ENCODE measurements at regions not wholly inside any gene's neighbourhood (a gene's known extent, or its start where the extent isn't known, plus 50 kb on each side); places are given as distances from the start of the nearest gene placed in this dataset.

DNA sequence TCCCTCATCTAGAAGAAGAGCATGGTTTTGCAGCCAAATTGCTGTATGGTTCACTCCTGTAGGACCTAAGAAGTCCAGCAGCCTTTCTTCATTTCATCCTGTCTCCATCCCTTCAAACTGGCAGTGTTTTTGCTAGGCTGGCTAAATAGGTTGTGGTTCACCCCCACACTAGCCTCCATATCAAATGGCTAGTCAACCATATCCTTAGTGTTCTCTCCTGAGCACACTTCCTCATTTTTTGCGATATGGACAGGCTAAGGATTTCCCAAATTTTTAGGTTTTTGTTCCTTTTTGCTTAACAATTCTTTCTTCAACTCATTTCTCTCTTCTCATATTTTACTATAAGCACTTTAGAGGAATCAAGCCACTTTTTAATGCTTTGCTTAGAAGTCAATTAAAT is 98.8 kb upstream of the NOCT start:
- ATAC-seq (replicated peaks; ENCODE audit: extremely low read depth, poor library complexity, severe bottlenecking) (no peak), DNase-seq (ENCODE audit: low spot score in 2 of 2) (no peak)
- Mint-ChIP-seq H3K36me3 (ENCODE audit: insufficient read depth) (peaks cover 1% of the 10 kb centered on the region), H3K27me3 (peaks cover 21% of the 10 kb centered on the region), H3K9me3 (no peaks in the 10 kb centered on the region), H3K4me3 (no peak overlapping the region), H3K27ac (ENCODE audit: low read depth) (no peak overlapping the region), H3K4me1 (peaks cover 6% of the 10 kb centered on the region)

DNA sequence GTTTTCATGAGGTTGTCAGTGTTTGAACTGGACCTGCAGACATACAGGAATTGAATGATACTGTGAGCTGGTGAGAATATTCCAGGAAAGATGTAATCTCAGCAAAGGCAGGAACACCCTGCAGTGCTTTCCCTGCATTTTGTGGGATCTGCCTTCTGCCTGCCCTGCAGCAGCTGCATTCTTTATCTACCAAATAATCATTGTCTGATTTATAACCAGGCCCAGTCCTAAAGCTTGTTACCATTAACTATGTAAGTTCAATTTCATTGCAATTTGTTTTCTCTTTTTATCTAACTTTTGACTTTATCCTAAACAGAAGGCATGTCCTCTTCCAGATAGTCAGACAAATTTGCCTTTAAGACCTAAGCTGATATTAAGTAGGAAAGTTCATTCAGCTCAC is 99.8 kb upstream of the NOCT start:
- Mint-ChIP-seq H3K4me1 (peaks cover 6% of the 10 kb centered on the region), H3K27me3 (peaks cover 21% of the 10 kb centered on the region), H3K36me3 (ENCODE audit: insufficient read depth) (peaks cover 1% of the 10 kb centered on the region), H3K4me3 (no peak overlapping the region), H3K27ac (ENCODE audit: low read depth) (no peak overlapping the region), H3K9me3 (no peaks in the 10 kb centered on the region)
- DNase-seq (ENCODE audit: low spot score in 2 of 2) = no peak
- no peak for ATAC-seq (replicated peaks; ENCODE audit: extremely low read depth, poor library complexity, severe bottlenecking)

DNA sequence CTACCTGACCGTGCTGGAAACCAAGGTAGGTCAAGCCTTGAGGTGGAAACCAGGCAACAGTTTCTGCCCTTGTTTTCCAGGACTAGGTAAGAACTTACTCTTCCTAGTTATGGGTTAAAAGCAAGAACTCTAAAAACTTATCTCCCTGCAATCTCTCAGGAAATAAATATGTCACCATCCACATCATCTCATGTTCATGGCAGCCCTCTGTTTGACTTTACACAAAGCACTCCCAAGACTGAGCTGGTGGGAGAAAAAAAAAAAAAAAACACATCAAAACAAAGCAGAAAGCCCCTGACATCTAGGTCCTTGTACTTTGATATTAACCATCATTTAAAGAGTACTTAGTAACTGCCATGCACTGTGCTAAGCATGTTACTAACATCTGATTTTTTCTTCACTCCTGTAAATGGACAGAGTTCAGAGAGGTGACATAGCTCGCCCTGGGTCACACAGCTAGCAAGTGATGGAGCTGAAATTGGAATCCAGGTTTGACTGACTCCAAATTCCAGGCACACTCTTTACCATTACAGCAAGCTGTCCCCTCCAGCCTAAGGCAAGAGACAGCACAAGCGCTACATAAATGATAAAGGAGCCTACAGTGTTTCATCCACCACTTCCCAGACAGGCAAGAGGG is 102.8 kb upstream of the NOCT start:
- no peaks in the 10 kb centered on the region for H3K4me1 Mint-ChIP-seq
- no peaks in the 10 kb centered on the region for H3K27me3 Mint-ChIP-seq
- H3K9me3 Mint-ChIP-seq = no peaks in the 10 kb centered on the region
- H3K36me3 Mint-ChIP-seq (ENCODE audit: insufficient read depth) = peaks cover 1% of the 10 kb centered on the region
- no peak for DNase-seq (ENCODE audit: low spot score in 2 of 2)
- H3K4me3 Mint-ChIP-seq = no peak overlapping the region
- no peak for ATAC-seq (replicated peaks; ENCODE audit: extremely low read depth, poor library complexity, severe bottlenecking)
- H3K27ac Mint-ChIP-seq (ENCODE audit: low read depth) = no peak overlapping the region

DNA sequence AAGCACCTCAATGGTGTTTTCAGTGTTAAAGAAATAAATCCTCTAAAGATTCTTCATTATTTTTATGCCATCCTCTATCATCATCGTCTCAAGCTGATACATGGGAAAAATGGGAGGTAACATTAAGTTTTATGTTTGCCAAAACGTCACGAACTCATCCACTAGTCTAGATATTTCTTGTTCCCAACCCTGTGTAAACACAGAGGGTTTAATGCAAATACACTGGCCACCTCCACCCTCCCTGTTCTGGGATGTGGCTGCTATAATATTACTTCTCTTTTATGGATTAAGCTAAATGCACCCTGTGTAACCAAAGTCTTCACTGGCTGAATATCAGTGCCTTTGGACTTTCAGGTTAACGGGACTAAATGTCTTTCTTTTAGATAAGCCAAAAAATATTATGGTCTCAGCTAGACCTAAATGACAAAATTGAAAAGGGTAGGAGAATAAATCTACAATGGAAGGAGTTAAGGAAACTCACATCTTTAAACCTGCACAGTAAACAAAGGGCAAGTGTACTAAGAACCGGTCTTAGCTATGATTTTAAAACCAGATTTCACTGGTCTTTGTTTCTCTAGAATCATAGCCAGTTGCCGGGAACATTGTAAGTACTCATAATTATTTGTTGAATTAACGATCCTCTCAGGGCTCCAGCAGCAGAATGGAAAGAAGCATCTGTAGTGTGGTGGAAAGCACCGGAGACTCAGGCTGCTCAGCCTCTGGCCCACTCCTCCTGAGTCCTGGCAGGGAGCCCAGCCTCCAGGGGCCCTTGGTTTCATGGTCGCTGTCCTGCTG is 103.5 kb upstream of the NOCT start:
- H3K4me3 Mint-ChIP-seq = no peak overlapping the region
- DNase-seq (ENCODE audit: low spot score in 2 of 2) = no peak
- H3K9me3 Mint-ChIP-seq = no peaks in the 10 kb centered on the region
- H3K27ac Mint-ChIP-seq (ENCODE audit: low read depth) = no peak overlapping the region
- no peak for ATAC-seq (replicated peaks; ENCODE audit: extremely low read depth, poor library complexity, severe bottlenecking)
- H3K36me3 Mint-ChIP-seq (ENCODE audit: insufficient read depth) = no peaks in the 10 kb centered on the region
- no peaks in the 10 kb centered on the region for H3K4me1 Mint-ChIP-seq
- no peaks in the 10 kb centered on the region for H3K27me3 Mint-ChIP-seq

DNA sequence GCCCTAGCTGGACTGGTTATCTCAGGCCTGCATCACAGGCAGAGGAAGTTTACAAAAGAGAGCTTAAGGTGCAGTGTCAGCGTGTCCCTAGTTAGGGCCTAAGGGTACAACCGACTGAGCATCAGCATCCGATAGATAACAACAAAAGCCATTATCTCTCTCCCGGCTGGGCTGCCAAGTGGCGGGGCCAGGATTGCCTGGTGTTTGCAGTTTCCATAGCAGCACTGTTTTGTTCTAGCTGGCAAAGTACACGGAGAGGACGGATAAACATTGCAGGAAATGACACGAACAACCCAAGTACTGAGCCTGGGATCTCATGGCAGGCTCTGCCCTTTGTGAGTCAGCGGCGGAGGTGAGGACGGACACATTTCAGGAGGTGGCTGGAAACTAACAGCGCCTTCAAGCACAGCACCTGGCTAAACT is 104.7 kb upstream of the NOCT start:
- no peak overlapping the region for H3K27ac Mint-ChIP-seq (ENCODE audit: low read depth)
- ATAC-seq (replicated peaks; ENCODE audit: extremely low read depth, poor library complexity, severe bottlenecking) = no peak
- no peaks in the 10 kb centered on the region for H3K9me3 Mint-ChIP-seq
- no peaks in the 10 kb centered on the region for H3K4me1 Mint-ChIP-seq
- H3K4me3 Mint-ChIP-seq = no peak overlapping the region
- H3K36me3 Mint-ChIP-seq (ENCODE audit: insufficient read depth) = no peaks in the 10 kb centered on the region
- no peaks in the 10 kb centered on the region for H3K27me3 Mint-ChIP-seq
- DNase-seq (ENCODE audit: low spot score in 2 of 2) = no peak

DNA sequence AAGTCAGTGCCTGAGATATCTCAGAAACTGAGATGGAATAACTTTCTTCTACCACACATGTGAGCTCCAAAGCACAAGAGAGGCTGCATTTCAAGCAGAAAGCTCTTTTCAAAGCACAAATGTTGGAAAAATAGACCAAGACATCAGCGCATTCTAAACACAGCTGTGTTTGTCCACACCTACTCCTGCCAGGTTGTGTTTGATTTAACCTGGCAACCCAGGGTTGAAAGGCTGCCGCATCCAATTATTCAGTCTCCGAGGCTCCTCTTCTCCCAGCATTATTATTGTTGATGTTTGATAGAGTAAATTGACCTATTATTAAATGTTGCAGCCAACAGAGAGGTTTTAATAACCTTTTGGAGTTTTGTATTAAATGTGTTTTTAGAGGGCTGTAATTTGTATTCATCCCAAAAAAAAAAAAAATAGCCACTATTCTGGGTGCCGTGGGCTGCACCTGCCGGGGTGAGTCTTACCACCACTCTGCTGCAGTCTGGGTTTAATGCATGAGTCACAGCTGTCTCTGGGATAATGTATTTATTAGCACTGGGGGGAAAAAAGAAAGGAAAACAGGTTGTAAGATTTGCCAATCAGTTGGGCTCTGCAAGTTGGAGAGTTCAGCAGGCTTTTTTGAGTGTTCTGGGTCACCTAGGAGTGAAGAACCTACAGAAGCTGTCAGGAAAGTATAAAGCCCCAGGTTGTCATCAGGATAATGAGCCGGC is 105.2 kb upstream of the NOCT start:
- ATAC-seq (replicated peaks; ENCODE audit: extremely low read depth, poor library complexity, severe bottlenecking) (no peak), DNase-seq (ENCODE audit: low spot score in 2 of 2) (no peak)
- no peaks in the 10 kb centered on the region for H3K4me1 Mint-ChIP-seq
- H3K27me3 Mint-ChIP-seq = no peaks in the 10 kb centered on the region
- no peaks in the 10 kb centered on the region for H3K36me3 Mint-ChIP-seq (ENCODE audit: insufficient read depth)
- no peaks in the 10 kb centered on the region for H3K9me3 Mint-ChIP-seq
- H3K27ac Mint-ChIP-seq (ENCODE audit: low read depth) = no peak overlapping the region
- no peak overlapping the region for H3K4me3 Mint-ChIP-seq

DNA sequence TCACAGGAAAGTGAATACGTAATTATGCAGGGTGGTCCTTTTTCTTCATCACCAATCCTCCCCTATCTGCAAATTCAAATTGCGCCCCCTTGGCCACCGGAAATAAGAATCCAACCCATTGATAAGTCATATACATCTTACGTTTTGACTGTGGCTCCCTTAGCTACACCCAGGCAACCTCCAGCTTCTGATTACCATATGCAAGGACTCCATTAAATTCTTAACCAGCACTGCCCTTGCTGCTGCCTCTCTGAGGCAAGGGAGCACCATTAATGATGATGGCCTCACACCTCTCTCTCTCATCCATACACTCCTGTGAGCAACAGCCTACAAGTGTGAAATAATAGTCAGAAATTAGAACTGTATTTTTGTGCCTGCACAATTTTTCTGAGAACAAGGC is 106.0 kb upstream of the NOCT start:
- no peaks in the 10 kb centered on the region for H3K4me1 Mint-ChIP-seq
- H3K27me3 Mint-ChIP-seq = no peaks in the 10 kb centered on the region
- ATAC-seq (replicated peaks; ENCODE audit: extremely low read depth, poor library complexity, severe bottlenecking) (no peak), DNase-seq (ENCODE audit: low spot score in 2 of 2) (no peak)
- H3K9me3 Mint-ChIP-seq = no peaks in the 10 kb centered on the region
- no peaks in the 10 kb centered on the region for H3K36me3 Mint-ChIP-seq (ENCODE audit: insufficient read depth)
- H3K27ac Mint-ChIP-seq (ENCODE audit: low read depth) = no peak overlapping the region
- H3K4me3 Mint-ChIP-seq = no peak overlapping the region

DNA sequence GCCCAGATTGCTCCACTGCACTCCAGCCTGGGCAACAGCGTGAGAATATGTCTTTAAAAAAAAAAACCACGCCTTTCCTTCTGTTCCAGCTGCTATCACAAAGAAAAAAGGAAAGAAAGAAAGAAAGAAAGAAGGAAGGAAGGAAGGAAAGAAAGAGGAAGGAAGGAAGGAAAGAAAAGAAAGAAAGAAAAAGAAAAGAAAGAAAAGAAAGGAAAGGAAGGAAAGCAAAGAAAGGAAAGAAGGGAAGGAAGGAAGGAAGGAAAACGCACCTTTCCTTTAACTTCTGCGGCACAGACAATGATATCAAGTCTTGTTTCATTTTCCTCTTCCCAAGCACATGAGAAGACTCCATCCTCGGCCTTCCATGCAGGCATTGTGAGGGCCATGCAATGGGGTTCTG is 107.4 kb upstream of the NOCT start:
- no peaks in the 10 kb centered on the region for H3K36me3 Mint-ChIP-seq (ENCODE audit: insufficient read depth)
- ATAC-seq (replicated peaks; ENCODE audit: extremely low read depth, poor library complexity, severe bottlenecking) = no peak
- no peak for DNase-seq (ENCODE audit: low spot score in 2 of 2)
- no peaks in the 10 kb centered on the region for H3K4me1 Mint-ChIP-seq
- H3K4me3 Mint-ChIP-seq = no peak overlapping the region
- H3K27ac Mint-ChIP-seq (ENCODE audit: low read depth) = no peak overlapping the region
- no peaks in the 10 kb centered on the region for H3K9me3 Mint-ChIP-seq
- no peaks in the 10 kb centered on the region for H3K27me3 Mint-ChIP-seq

DNA sequence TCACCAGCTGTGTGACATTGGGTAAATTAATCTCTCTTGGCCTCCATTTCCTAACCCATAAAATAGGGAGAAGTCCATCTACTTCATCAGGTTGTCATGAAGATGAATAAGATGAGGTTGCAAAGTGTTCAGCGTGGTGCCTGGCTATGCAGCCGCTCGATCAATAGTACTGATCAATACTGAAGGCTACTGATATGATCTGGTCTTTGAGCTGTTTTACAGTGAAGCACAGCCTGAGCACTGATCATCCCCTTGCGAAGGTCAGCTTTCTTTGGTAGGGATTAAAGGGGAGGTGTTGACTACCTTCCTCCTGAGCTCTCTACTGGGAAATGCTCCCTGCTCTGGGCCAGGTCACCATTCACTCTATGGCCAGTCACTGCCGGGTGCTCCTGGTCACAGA is 108.4 kb upstream of the NOCT start:
- no peaks in the 10 kb centered on the region for H3K27me3 Mint-ChIP-seq
- no peaks in the 10 kb centered on the region for H3K36me3 Mint-ChIP-seq (ENCODE audit: insufficient read depth)
- no peak overlapping the region for H3K4me3 Mint-ChIP-seq
- no peak for ATAC-seq (replicated peaks; ENCODE audit: extremely low read depth, poor library complexity, severe bottlenecking)
- H3K9me3 Mint-ChIP-seq = no peaks in the 10 kb centered on the region
- DNase-seq (ENCODE audit: low spot score in 2 of 2) = no peak
- H3K27ac Mint-ChIP-seq (ENCODE audit: low read depth) = no peak overlapping the region
- H3K4me1 Mint-ChIP-seq = no peaks in the 10 kb centered on the region

DNA sequence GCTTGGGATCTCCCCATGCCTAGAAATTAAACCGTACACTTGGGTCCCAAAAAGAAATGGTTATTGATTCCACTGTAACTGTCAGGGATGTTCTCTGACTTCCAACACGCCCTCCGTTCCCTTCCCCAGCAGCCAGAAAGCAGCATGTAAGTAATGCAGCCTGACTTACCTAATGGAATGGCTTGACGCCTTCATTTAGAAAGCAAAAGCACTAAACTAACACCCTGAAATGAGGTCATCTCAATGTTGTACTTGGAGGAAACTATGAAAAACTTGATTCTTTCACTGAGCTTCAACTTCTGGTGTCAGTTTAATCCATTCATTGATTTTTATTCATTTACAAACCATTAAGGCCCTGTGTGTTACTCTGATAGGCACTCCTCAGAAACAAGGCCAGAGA is 110.8 kb upstream of the NOCT start:
- DNase-seq (ENCODE audit: low spot score in 2 of 2) = no peak
- Mint-ChIP-seq H3K9me3 (no peaks in the 10 kb centered on the region), H3K27me3 (no peaks in the 10 kb centered on the region), H3K27ac (ENCODE audit: low read depth) (no peak overlapping the region), H3K36me3 (ENCODE audit: insufficient read depth) (no peaks in the 10 kb centered on the region), H3K4me3 (no peak overlapping the region), H3K4me1 (no peaks in the 10 kb centered on the region)
- no peak for ATAC-seq (replicated peaks; ENCODE audit: extremely low read depth, poor library complexity, severe bottlenecking)

DNA sequence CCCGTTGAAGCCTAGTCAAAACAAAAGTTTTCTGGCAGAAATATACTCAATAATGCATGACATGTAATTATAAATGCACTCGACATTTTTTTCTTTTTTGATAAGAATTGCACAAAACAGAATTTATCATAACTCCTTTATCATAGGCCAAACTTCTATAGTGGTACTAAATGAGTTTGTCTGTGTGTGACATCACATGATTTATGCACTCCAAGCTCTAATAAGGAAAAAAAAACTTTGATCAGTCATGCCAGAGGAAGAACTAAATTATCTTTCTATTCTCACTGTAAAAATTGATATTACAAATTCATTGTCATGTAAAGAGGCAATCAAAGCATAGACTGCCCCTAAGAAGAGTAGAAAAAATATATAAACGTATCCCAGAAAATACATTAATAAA is 112.4 kb upstream of the NOCT start:
- DNase-seq (ENCODE audit: low spot score in 2 of 2) (no peak), ATAC-seq (replicated peaks; ENCODE audit: extremely low read depth, poor library complexity, severe bottlenecking) (no peak)
- Mint-ChIP-seq H3K9me3 (no peaks in the 10 kb centered on the region), H3K27me3 (no peaks in the 10 kb centered on the region), H3K4me1 (no peaks in the 10 kb centered on the region), H3K4me3 (no peak overlapping the region), H3K27ac (ENCODE audit: low read depth) (no peak overlapping the region), H3K36me3 (ENCODE audit: insufficient read depth) (peaks cover 1% of the 10 kb centered on the region)

DNA sequence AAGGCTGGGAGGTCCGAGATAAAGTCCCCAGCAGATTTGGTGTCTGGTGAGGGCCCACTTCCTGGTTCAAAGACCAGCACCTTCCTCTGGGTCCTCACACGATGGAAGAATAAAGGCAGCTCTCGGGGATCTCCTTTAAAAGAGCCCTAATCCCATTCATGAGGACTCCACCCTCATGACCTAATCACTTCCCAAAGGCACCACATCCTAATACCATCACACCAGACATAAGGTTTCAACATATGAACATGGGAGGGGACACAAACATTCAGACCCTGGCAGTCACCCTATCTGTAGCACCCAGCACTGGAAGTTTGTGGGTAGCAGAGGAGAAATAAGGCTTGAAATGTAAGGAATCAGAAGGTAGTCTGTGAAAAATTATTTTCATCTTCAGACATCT is 112.9 kb upstream of the NOCT start:
- no peaks in the 10 kb centered on the region for H3K27me3 Mint-ChIP-seq
- H3K4me1 Mint-ChIP-seq = no peaks in the 10 kb centered on the region
- no peak overlapping the region for H3K4me3 Mint-ChIP-seq
- no peak for ATAC-seq (replicated peaks; ENCODE audit: extremely low read depth, poor library complexity, severe bottlenecking)
- no peak overlapping the region for H3K27ac Mint-ChIP-seq (ENCODE audit: low read depth)
- no peak for DNase-seq (ENCODE audit: low spot score in 2 of 2)
- peaks cover 1% of the 10 kb centered on the region for H3K36me3 Mint-ChIP-seq (ENCODE audit: insufficient read depth)
- H3K9me3 Mint-ChIP-seq = no peaks in the 10 kb centered on the region

DNA sequence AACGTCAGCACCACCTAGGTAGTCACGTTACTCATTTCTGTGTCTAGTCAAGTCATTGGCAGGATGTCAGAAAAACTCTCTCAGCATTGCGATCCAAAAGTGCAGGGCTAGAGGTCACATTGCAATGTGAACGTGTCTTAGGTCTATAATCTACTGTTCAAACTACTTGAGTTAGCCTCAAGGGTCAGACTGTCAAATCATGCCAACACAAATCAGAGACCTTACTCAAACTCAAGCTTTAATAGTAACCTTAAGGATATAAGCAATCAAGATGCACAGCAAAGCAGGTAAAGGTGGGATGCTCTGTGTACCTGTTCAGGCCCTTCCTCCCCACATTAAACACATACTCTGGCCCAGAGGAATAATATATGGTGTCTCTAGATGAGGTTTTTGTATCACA is 114.4 kb upstream of the NOCT start:
- Mint-ChIP-seq H3K4me1 (no peaks in the 10 kb centered on the region), H3K36me3 (ENCODE audit: insufficient read depth) (peaks cover 1% of the 10 kb centered on the region), H3K9me3 (no peaks in the 10 kb centered on the region), H3K27me3 (no peaks in the 10 kb centered on the region), H3K27ac (ENCODE audit: low read depth) (no peak overlapping the region), H3K4me3 (no peak overlapping the region)
- ATAC-seq (replicated peaks; ENCODE audit: extremely low read depth, poor library complexity, severe bottlenecking) (no peak), DNase-seq (ENCODE audit: low spot score in 2 of 2) (no peak)
